ENCODE measurements at regions not wholly inside any gene's neighbourhood (a gene's known extent, or its start where the extent isn't known, plus 50 kb on each side); places are given as distances from the start of the nearest gene placed in this dataset.
A peak's percentile ranks its signal among the peaks of the same experiment; 100 is the strongest.

DNA sequence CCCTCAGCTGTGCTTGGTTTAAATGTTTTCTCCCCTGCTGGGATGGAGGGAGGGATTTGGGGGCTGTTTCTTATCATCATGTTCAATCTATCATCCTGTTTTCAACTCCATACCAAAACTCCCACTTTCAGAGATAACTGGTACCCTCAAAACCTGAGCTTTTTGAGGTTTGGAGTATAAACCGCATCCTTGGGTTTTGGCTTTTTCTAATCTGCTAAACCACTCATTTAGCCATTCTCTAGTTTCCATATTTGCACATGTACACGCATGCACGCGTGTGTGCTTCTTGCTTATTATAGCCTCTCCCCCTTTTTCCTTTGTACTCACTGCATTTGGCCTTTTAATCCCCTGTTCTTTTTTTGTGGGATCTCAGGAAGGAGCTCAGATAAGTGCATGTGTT lies 116.7 kb upstream of the TEX13D start:
- H3K36me3 ChIP-seq: no peaks in the 10 kb centered on the region
- no peaks in the 10 kb centered on the region for H3K9me3 ChIP-seq
- TF ChIP-seq POLR2AphosphoS5 (IDR thresholded peaks at IDR 0.05): no peak
- no peak for TF ChIP-seq POLR2A (IDR thresholded peaks at IDR 0.05)
- no peak for TF ChIP-seq EP300 (IDR thresholded peaks at IDR 0.05)
- TF ChIP-seq, protein P1, sequence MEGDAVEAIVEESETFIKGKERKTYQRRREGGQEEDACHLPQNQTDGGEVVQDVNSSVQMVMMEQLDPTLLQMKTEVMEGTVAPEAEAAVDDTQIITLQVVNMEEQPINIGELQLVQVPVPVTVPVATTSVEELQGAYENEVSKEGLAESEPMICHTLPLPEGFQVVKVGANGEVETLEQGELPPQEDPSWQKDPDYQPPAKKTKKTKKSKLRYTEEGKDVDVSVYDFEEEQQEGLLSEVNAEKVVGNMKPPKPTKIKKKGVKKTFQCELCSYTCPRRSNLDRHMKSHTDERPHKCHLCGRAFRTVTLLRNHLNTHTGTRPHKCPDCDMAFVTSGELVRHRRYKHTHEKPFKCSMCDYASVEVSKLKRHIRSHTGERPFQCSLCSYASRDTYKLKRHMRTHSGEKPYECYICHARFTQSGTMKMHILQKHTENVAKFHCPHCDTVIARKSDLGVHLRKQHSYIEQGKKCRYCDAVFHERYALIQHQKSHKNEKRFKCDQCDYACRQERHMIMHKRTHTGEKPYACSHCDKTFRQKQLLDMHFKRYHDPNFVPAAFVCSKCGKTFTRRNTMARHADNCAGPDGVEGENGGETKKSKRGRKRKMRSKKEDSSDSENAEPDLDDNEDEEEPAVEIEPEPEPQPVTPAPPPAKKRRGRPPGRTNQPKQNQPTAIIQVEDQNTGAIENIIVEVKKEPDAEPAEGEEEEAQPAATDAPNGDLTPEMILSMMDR (IDR thresholded peaks at IDR 0.05): no peak
- no peak overlapping the region for H3K4me3 ChIP-seq
- H3K27me3 ChIP-seq: no peaks in the 10 kb centered on the region
- peaks cover 3 to 32% (median 22%) of the 10 kb centered on the region in 4 donors for H3K4me1 ChIP-seq
- no peak for DNase-seq
- ATAC-seq (ENCODE audit: low FRiP score in 2 of 2): no peak
- peak overlapping the region in 1 of 4 donors; percentile 33 for H3K27ac ChIP-seq
- 80 to 93% methylated on average over 4 of the region's 4 CpGs for WGBS, 2 donors

DNA sequence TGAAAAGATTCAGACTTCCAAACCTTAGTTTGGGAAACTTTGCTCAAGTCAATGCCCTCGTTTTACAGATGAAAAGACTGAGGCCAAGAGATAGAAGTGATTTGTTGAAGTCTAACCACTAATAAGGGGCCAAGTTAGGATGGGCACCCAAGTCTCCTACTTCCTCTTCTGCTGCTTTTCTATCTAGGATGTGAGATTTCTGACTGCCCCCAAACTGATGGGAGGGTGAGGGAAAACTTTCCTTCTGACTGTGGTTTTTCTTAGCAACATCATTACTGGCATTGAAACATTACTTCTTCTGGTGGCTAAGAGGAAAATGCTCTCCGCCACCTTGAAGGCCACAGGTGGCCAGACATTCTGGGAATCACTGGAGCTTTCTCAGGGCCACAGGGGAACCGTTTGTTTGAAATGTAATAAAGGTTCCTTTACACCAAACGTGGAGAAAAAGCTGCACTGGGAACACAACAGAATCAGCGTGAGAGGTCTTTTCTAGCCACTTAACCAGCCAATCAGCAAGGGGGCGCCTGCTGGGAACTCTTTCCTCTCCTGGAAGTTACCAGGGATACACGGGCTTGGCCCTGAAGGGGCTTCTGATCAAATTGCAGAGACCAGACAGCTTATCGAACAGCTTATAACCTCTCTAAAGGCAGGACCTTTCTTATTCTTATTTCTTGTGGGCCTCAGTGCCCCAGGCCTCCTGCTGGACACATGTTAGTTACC lies 115.9 kb upstream of the TEX13D start:
- no peaks in the 10 kb centered on the region for H3K27me3 ChIP-seq
- no peak for DNase-seq
- no peak overlapping the region for H3K4me3 ChIP-seq
- no peak for ATAC-seq (ENCODE audit: low FRiP score in 2 of 2)
- H3K36me3 ChIP-seq: no peaks in the 10 kb centered on the region
- peaks cover 3 to 27% (median 21%) of the 10 kb centered on the region in 4 donors for H3K4me1 ChIP-seq
- H3K27ac ChIP-seq: peak overlapping the region; percentile 54 to 85 (median 69)
- WGBS, 2 donors: 69 to 84% methylated on average over 5 to 8 of the region's 8 CpGs
- H3K9me3 ChIP-seq: no peaks in the 10 kb centered on the region
- TF ChIP-seq POLR2A (IDR thresholded peaks at IDR 0.05): no peak
- TF ChIP-seq EP300 (IDR thresholded peaks at IDR 0.05): no peak
- no peak for TF ChIP-seq POLR2AphosphoS5 (IDR thresholded peaks at IDR 0.05)
- TF ChIP-seq, protein P1 (IDR thresholded peaks at IDR 0.05): no peak

DNA sequence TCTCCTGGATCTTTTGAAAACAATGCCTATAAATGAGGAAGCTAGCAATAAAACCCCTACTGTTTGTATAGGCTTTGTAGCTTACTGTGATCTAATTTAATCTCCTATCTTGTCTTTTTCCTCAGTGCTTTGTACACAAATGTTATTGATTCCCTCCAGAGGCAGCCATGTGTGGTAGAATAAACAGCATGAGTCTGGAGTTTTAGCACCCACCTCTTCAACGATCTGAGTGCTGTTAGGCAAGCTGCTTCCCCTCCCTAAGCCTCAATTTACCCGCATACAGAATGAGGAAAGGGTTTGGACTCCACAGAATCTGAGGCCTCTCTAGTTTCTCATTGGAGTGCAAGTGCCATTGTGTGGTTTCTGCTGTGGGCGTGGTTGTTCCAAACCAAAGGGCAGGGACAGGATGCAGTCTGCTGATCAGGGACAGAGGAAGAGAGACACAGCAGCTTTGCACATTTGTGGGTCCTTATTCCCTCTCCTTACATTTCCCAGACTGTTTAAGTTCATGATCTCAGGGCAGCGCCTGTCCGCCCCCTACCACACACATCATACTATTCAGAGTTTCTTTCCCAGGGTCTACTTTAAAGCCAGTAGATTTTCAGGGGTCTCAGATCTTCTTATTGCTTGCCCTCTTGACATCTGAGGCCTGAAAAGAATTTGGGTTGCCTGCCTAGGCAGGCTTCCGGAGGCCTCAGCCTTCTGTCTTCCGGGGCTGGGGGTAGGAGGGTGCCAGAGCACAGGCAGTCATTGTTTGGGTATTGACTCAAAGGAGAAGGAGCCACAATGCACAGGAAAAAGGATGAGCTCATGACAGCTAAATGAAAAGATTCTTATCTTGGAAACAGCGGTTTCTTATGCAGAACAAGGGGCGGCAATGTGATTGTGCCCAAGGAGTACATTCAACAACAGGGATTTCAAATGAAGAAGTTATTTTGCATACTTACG lies 114.9 kb upstream of the TEX13D start:
- Histone ChIP-seq H3K4me3 (no peak overlapping the region), H3K27me3 (no peaks in the 10 kb centered on the region), H3K27ac (peak overlapping the region; percentile 54 to 85 (median 69)), H3K4me1 (peaks cover 3 to 27% (median 20%) of the 10 kb centered on the region in 4 donors), H3K9me3 (no peaks in the 10 kb centered on the region), H3K36me3 (no peaks in the 10 kb centered on the region)
- TF ChIP-seq POLR2AphosphoS5 (IDR thresholded peaks at IDR 0.05) (no peak), EP300 (IDR thresholded peaks at IDR 0.05) (peak in 1 of 4 donors; percentile 31), POLR2A (IDR thresholded peaks at IDR 0.05) (no peak)
- TF ChIP-seq, protein P1 (IDR thresholded peaks at IDR 0.05): no peak
- 34 to 42% methylated on average over 10 of the region's 10 CpGs for WGBS, 2 donors
- DNase-seq (peak in 1 of 2 donors; percentile 36), ATAC-seq (ENCODE audit: low FRiP score in 2 of 2) (peak; percentile 35 to 61)

DNA sequence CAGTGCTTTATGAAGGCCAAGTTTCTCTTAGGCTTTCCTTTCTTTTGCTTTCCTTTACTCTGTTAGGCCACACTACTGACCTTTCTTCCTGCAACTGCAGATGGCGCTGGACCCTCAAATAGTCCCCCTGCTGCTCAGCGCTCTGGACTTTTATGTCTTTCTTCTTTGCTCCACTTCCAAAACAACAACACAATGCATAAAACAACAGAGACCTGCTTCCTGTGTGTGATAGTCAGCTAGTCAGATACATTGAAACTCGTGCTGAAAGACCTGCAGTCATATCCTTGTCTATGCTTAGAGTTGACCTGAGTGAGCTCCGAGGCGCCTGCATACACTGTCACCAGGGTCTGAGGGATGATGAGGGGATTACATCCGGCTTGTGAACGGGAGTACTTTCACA lies 108.9 kb upstream of the TEX13D start:
- no peak for DNase-seq
- TF ChIP-seq POLR2A (IDR thresholded peaks at IDR 0.05) (no peak), POLR2AphosphoS5 (IDR thresholded peaks at IDR 0.05) (no peak), EP300 (IDR thresholded peaks at IDR 0.05) (no peak)
- TF ChIP-seq, protein P1 (IDR thresholded peaks at IDR 0.05): no peak
- H3K4me1 ChIP-seq: peaks cover 0 to 9% (median 7%) of the 10 kb centered on the region in 4 donors
- no peak overlapping the region for H3K4me3 ChIP-seq
- H3K9me3 ChIP-seq: no peaks in the 10 kb centered on the region
- no peak overlapping the region for H3K27ac ChIP-seq
- ATAC-seq (ENCODE audit: low FRiP score in 2 of 2): no peak
- no peaks in the 10 kb centered on the region for H3K36me3 ChIP-seq
- H3K27me3 ChIP-seq: no peaks in the 10 kb centered on the region
- WGBS, 2 donors: 60 to 77% methylated on average over 2 to 7 of the region's 7 CpGs
